GM19193 (cell line): ENCODE measurements at regions not wholly inside any gene's neighbourhood (a gene's known extent, or its start where the extent isn't known, plus 50 kb on each side); places are given as distances from the start of the nearest gene placed in this dataset.

ENCODE experiments used
- POLR2A ChIP-seq: IDR thresholded peaks from 4 replicates; pipeline ENCODE4 v1.6.1; 2011; ENCODE audit not compliant: insufficient read depth, insufficient read length; ENCODE audit errors: extremely low read depth

DNA sequence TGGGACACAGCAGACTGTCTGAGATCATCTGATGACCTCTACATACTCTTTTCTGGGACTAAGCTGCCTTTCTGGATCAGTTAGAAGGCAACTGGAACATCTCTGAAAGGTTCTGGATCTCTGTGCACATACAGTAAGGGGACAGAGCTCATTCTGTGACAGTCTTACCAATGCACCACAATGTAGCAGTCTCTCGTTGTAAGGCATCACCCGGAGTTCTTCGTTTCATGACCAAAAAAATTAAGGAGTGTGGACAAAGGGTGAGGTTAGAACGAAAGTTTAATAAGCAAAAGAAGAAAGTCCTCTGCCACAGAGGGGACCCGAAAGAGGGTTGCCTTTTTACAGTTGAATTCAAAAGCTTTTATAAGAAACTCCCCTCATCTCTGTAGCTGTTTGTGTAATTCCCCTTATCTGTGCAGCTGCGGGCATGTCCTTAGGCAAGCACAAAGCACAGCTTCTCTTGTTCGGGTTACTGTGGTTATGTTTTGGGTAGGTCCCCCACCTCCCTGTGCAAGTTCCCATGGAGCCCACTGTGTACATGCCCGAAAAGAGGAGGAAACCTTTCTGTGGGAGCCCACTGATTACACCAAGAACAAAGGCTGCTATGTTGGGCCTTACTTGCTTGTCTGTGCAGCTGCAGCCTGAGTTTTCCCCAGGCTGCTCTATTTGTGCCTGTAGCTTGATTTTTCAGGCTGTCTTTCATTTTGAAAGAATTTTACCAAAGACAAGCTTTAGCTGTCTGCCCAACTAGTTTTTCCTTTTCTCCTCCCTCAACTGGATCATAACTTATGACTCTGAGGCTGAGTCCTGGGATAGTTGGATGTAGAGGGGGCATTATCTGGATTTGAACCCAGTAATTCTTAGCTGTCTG, 53.1 kb upstream of the CACNA1E start:
- no peak for TF ChIP-seq POLR2A
